IMR-90 (cell line): ENCODE measurements at regions not wholly inside any gene's neighbourhood (a gene's known extent, or its start where the extent isn't known, plus 50 kb on each side); places are given as distances from the start of the nearest gene placed in this dataset.

Experiments
- BHLHE40 ChIP-seq: fragments of 150-350 bp; IDR thresholded peaks from 2 replicates; pipeline ENCODE4 v1.6.1; 2016; ENCODE audit warnings: mild to moderate bottlenecking, low read depth, low read length
- CEBPB ChIP-seq: IDR thresholded peaks from 2 replicates; pipeline ENCODE4 v1.6.1; 2012; ENCODE audit warnings: low read depth, low read length, improper control_type of control experiment
- CTCF ChIP-seq: conservative IDR thresholded peaks from 2 replicates; pipeline ENCODE4 v1.5.1; 2012; ENCODE audit warnings: mild to moderate bottlenecking, low read depth, low read length, improper control_type of control experiment
- MAFK ChIP-seq: IDR thresholded peaks from 2 replicates; pipeline ENCODE4 v1.6.1; 2012; ENCODE audit warnings: low read depth, low read length, improper control_type of control experiment
- MAZ ChIP-seq: IDR thresholded peaks from 2 replicates; pipeline ENCODE4 v1.6.1; 2012; ENCODE audit warnings: low read depth, mild to moderate bottlenecking, low read length, improper control_type of control experiment, moderate library complexity, borderline replicate concordance
- MXI1 ChIP-seq: IDR thresholded peaks from 2 replicates; pipeline ENCODE4 v1.6.1; 2012; ENCODE audit warnings: low read depth, mild to moderate bottlenecking, low read length, moderate library complexity, borderline replicate concordance
- NFE2L2 ChIP-seq: fragments of 150-350 bp; IDR thresholded peaks from 2 replicates; pipeline ENCODE4 v1.6.1; 2016; ENCODE audit warnings: low read depth, mild to moderate bottlenecking, low read length
- POLR2A ChIP-seq: IDR thresholded peaks from 2 replicates; pipeline ENCODE4 v1.6.1; 2012; ENCODE audit warnings: mild to moderate bottlenecking, low read depth, low read length
- RAD21 ChIP-seq: IDR thresholded peaks from 2 replicates; pipeline ENCODE4 v1.6.1; 2012; ENCODE audit warnings: low read length, improper control_type of control experiment
- RCOR1 ChIP-seq: IDR thresholded peaks from 2 replicates; pipeline ENCODE4 v1.6.1; 2012; ENCODE audit warnings: mild to moderate bottlenecking, low read length, improper control_type of control experiment; ENCODE audit not compliant: insufficient replicate concordance
- RFX5 ChIP-seq: IDR thresholded peaks from 2 replicates; pipeline ENCODE4 v1.8.0; 2012; ENCODE audit warnings: low read depth, mild to moderate bottlenecking, low read length, moderate library complexity
- USF2 ChIP-seq: fragments of 150-350 bp; IDR thresholded peaks from 2 replicates; pipeline ENCODE4 v1.6.1; 2017; ENCODE audit warnings: mild to moderate bottlenecking, antibody characterized with exemption, low read length, low read depth

DNA sequence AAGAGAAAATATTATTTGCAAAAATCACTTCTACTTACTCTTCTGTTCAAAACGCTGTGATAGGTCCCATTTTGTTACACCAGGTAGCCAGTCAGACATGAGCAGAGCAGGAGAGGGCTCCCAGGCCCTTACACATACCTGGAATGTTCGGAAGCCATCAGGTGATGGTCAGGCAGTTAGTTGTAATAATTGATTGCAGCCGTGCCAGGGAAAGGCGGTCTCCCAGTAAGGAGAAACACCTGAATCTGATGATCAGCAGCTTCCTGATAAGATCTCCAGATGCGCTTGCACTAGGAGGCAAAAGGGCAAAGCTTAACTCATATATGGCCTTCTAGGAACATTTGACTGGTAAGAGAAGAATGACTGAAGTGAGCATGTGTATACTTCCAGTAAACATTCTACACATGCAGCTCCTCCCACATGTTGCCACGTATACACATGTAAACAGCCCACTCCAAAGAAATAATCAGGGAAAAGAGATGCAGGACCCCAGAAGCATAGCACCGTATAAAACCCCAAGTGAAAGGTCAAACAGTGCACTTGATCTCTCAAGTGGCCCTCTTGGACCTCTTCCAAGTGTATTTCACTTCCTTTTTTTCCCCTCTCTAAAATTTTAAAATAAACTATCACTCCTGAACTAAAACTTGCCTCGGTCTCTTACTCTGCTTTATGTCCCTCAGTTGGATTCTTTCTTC, 1338.0 kb downstream of the FSTL5 start:
- no peak for TF ChIP-seq CEBPB
- no peak for TF ChIP-seq CTCF
- no peak for TF ChIP-seq RAD21
- TF ChIP-seq POLR2A = no peak
- no peak for TF ChIP-seq USF2
- no peak for TF ChIP-seq BHLHE40
- no peak for TF ChIP-seq RFX5
- TF ChIP-seq MAZ = no peak
- TF ChIP-seq MAFK = no peak
- TF ChIP-seq RCOR1 = no peak
- no peak for TF ChIP-seq MXI1
- no peak for TF ChIP-seq NFE2L2
